GM23338 (cell line): ENCODE measurements at regions not wholly inside any gene's neighbourhood (a gene's known extent, or its start where the extent isn't known, plus 50 kb on each side); places are given as distances from the start of the nearest gene placed in this dataset.

Experiments used
- ATAC-seq: fragments of 200-7000 bp; cut with Tn5 transposase; 3 replicates; pipeline ENCODE4 v1.9.1; 2020
- DNase-seq: peaks from one replicate; pipeline ENCODE4 v3.0.0-alpha.2; 2015; ENCODE audit warnings: low spot score
- H2AFZ ChIP-seq: fragments of 200-600 bp; sonication (generic); 2 replicates; pipeline ENCODE4 v1.8.0; 2016; ENCODE audit warnings: antibody characterized with exemption, mild to moderate bottlenecking, moderate library complexity
- H3F3A ChIP-seq: fragments of 200-600 bp; sonication (generic); replicated peaks from 2 replicates; pipeline ENCODE4 v1.8.0; 2017; ENCODE audit warnings: antibody characterized with exemption, mixed run types, low read depth
- H3K27ac ChIP-seq: fragments of 200-600 bp; sonication (generic); 2 replicates; pipeline ENCODE4 v1.6.1; 2016; ENCODE audit warnings: low read depth
- H3K27me3 ChIP-seq: fragments of 200-600 bp; sonication (generic); 2 replicates; pipeline ENCODE4 v1.8.0; 2016; ENCODE audit warnings: mild to moderate bottlenecking, mixed run types, moderate library complexity; ENCODE audit not compliant: insufficient read depth
- H3K36me3 ChIP-seq: fragments of 200-600 bp; sonication (generic); 2 replicates; pipeline ENCODE4 v1.8.0; 2016; ENCODE audit warnings: mild to moderate bottlenecking; ENCODE audit not compliant: insufficient read depth
- H3K4me1 ChIP-seq: fragments of 200-600 bp; sonication (generic); 2 replicates; pipeline ENCODE4 v1.8.0; 2016; ENCODE audit warnings: mild to moderate bottlenecking, moderate library complexity; ENCODE audit not compliant: insufficient read depth
- H3K4me2 ChIP-seq: fragments of 200-600 bp; sonication (generic); 2 replicates; pipeline ENCODE4 v1.7.1; 2017; ENCODE audit warnings: mixed run types
- H3K4me3 ChIP-seq: fragments of 200-600 bp; sonication (generic); 2 replicates; pipeline ENCODE4 v1.6.1; 2016; ENCODE audit warnings: mixed run types
- H3K79me2 ChIP-seq: fragments of 200-600 bp; sonication (generic); replicated peaks from 2 replicates; pipeline ENCODE4 v1.8.0; 2017; ENCODE audit warnings: mild to moderate bottlenecking; ENCODE audit not compliant: insufficient read depth
- H3K9me2 ChIP-seq: fragments of 200-600 bp; sonication (generic); 2 replicates; pipeline ENCODE4 v1.8.0; 2017; ENCODE audit not compliant: insufficient read depth
- H4K20me1 ChIP-seq: fragments of 200-600 bp; sonication (generic); replicated peaks from 2 replicates; pipeline ENCODE4 v1.8.0; 2017; ENCODE audit warnings: mild to moderate bottlenecking; ENCODE audit not compliant: insufficient read depth
- H3K27ac Mint-ChIP-seq: 2 replicates; pipeline ENCODE4 v1.8.0; 2020; ENCODE audit warnings: inconsistent platforms, mild to moderate bottlenecking, moderate library complexity, mixed read lengths
- H3K27me3 Mint-ChIP-seq: 3 replicates; pipeline ENCODE4 v1.8.0; 2022; ENCODE audit warnings: low read depth, mild to moderate bottlenecking, moderate library complexity, mixed read lengths, inconsistent platforms; ENCODE audit not compliant: insufficient read depth, poor library complexity
- H3K36me3 Mint-ChIP-seq: 3 replicates; pipeline ENCODE4 v1.8.0; 2021; ENCODE audit warnings: low read depth, mild to moderate bottlenecking, inconsistent platforms, moderate library complexity, mixed read lengths
- H3K4me1 Mint-ChIP-seq: 3 replicates; pipeline ENCODE4 v1.8.0; 2020; ENCODE audit warnings: mild to moderate bottlenecking, inconsistent platforms, mixed read lengths
- H3K4me3 Mint-ChIP-seq: 3 replicates; pipeline ENCODE4 v1.8.0; 2021; ENCODE audit warnings: moderate library complexity, mild to moderate bottlenecking, inconsistent platforms, mixed read lengths
- H3K9me3 Mint-ChIP-seq: 3 replicates; pipeline ENCODE4 v1.8.0; 2020; ENCODE audit warnings: moderate library complexity, mild to moderate bottlenecking, inconsistent platforms, mixed read lengths
- ETS1 ChIP-seq: IDR thresholded peaks from 2 replicates; pipeline ENCODE4 v1.6.1; 2016; ENCODE audit warnings: antibody characterized with exemption
- POLR2AphosphoS5 ChIP-seq: IDR thresholded peaks from 2 replicates; pipeline ENCODE4 v1.6.1; 2016; ENCODE audit warnings: antibody characterized with exemption, low read depth
- REST ChIP-seq: IDR thresholded peaks from one replicate; pipeline ENCODE4 v1.6.1; 2018; ENCODE audit warnings: antibody characterized with exemption; ENCODE audit not compliant: unreplicated experiment
- STAT1 ChIP-seq: IDR thresholded peaks from one replicate; pipeline ENCODE4 v1.6.1; 2016; ENCODE audit warnings: antibody characterized with exemption; ENCODE audit not compliant: unreplicated experiment
- ZNF462 ChIP-seq: fragments of 250-450 bp; sonication (Bioruptor Pico); IDR thresholded peaks from 2 replicates; pipeline ENCODE4 v1.5.0; 2020; ENCODE audit warnings: mild to moderate bottlenecking, moderate library complexity
- TF ChIP-seq, protein P1 (sequence below), 2 experiments: fragments of 200-600 bp in 1 of 2; sonication (generic) in 1 of 2; conservative IDR thresholded peaks; 2 replicates each; pipeline versions ENCODE4 v1.5.1 to v1.6.1; 2016 to 2017; ENCODE audit warnings: antibody characterized with exemption in 2 of 2, low read depth in 2 of 2, mild to moderate bottlenecking in 2 of 2, moderate library complexity in 1 of 2

GRCh38 chr5:5650242-5650641 is 227.8 kb downstream of the ICE1 start:
- DNase-seq (peak; percentile 28), ATAC-seq (no peak)
- Mint-ChIP-seq H3K9me3 (no peaks in the 10 kb centered on the region; the same call in 2 of the 3 replicates), H3K4me1 (peaks cover 2% of the 10 kb centered on the region; the same call in 2 of the 3 replicates), H3K36me3 (no peaks in the 10 kb centered on the region; the same call in 2 of the 3 replicates), H3K27me3 (peaks cover 1% of the 10 kb centered on the region), H3K27ac (no peak overlapping the region), H3K4me3 (no peak overlapping the region)
- no peaks in the 10 kb centered on the region for H3K27me3 ChIP-seq
- H4K20me1 ChIP-seq, result no peaks in the 10 kb centered on the region
- H3K9me2 ChIP-seq, result 0 out of 2 replicates have a peak, but pooled peaks cover 6% of the 10 kb centered on the region
- no peak overlapping the region for H2AFZ ChIP-seq
- TF ChIP-seq REST (no peak), POLR2AphosphoS5 (no peak), STAT1 (no peak), ETS1 (no peak), ZNF462 (CRISPR knock-in tag) (no peak)
- TF ChIP-seq, protein P1, sequence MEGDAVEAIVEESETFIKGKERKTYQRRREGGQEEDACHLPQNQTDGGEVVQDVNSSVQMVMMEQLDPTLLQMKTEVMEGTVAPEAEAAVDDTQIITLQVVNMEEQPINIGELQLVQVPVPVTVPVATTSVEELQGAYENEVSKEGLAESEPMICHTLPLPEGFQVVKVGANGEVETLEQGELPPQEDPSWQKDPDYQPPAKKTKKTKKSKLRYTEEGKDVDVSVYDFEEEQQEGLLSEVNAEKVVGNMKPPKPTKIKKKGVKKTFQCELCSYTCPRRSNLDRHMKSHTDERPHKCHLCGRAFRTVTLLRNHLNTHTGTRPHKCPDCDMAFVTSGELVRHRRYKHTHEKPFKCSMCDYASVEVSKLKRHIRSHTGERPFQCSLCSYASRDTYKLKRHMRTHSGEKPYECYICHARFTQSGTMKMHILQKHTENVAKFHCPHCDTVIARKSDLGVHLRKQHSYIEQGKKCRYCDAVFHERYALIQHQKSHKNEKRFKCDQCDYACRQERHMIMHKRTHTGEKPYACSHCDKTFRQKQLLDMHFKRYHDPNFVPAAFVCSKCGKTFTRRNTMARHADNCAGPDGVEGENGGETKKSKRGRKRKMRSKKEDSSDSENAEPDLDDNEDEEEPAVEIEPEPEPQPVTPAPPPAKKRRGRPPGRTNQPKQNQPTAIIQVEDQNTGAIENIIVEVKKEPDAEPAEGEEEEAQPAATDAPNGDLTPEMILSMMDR (conservative IDR thresholded peaks at IDR 0.05; ENCODE audit: low read depth in 2 of 2), result no peak
- H3K4me1 ChIP-seq, result no peaks in the 10 kb centered on the region
- no peaks in the 10 kb centered on the region for H3F3A ChIP-seq
- no peak overlapping the region for H3K4me3 ChIP-seq
- no peaks in the 10 kb centered on the region for H3K79me2 ChIP-seq
- no peaks in the 10 kb centered on the region for H3K36me3 ChIP-seq
- no peak overlapping the region for H3K27ac ChIP-seq
- no peak overlapping the region for H3K4me2 ChIP-seq
